Islet precursor cell (in vitro differentiated cells): ENCODE measurements at regions not wholly inside any gene's neighbourhood (a gene's known extent, or its start where the extent isn't known, plus 50 kb on each side); places are given as distances from the start of the nearest gene placed in this dataset.
A peak's percentile ranks its signal among the peaks of the same experiment; 100 is the strongest.

Experiments
- DNase-seq: peaks from one replicate; pipeline ENCODE4 v3.0.0-alpha.2; 2018

GRCh38 chr7:26560526-26561256 is 269.0 kb downstream of the SNX10 start:
- no peak for DNase-seq

- no peak for DNase-seq
These were observed 271.2 kb downstream of the SNX10 start for GRCh38 chr7:26562841-26563240.

GRCh38 chr7:26563406-26563805 is 271.7 kb downstream of the SNX10 start:
- no peak for DNase-seq

- peak; percentile 63 for DNase-seq
These were observed 275.6 kb downstream of the SNX10 start for GRCh38 chr7:26567266-26567665.

GRCh38 chr7:26574476-26574875 is 282.8 kb downstream of the SNX10 start:
- peak; percentile 69 for DNase-seq

GRCh38 chr7:26580064-26580591 is 284.3 kb downstream of the SKAP2 start:
- no peak for DNase-seq

GRCh38 chr7:26580711-26581110 is 283.7 kb downstream of the SKAP2 start:
- no peak for DNase-seq

- no peak for DNase-seq
These were observed 281.2 kb downstream of the SKAP2 start for GRCh38 chr7:26583094-26583648.

GRCh38 chr7:26584326-26584725 is 280.1 kb downstream of the SKAP2 start:
- no peak for DNase-seq

- no peak for DNase-seq
These were observed 279.3 kb downstream of the SKAP2 start for GRCh38 chr7:26584987-26585665.

GRCh38 chr7:26587536-26587935 is 276.9 kb downstream of the SKAP2 start:
- DNase-seq, result no peak

- no peak for DNase-seq
These were observed 275.9 kb downstream of the SKAP2 start for GRCh38 chr7:26588511-26588910.

GRCh38 chr7:26590709-26591108 is 273.7 kb downstream of the SKAP2 start:
- DNase-seq, result no peak

GRCh38 chr7:26592011-26592410 is 272.4 kb downstream of the SKAP2 start:
- no peak for DNase-seq

GRCh38 chr7:26593393-26593792 is 271.0 kb downstream of the SKAP2 start:
- DNase-seq, result no peak

- DNase-seq, result no peak
These were observed 270.5 kb downstream of the SKAP2 start for GRCh38 chr7:26593896-26594295.

- no peak for DNase-seq
These were observed 269.8 kb downstream of the SKAP2 start for GRCh38 chr7:26594553-26594952.

- no peak for DNase-seq
These were observed 265.5 kb downstream of the SKAP2 start for GRCh38 chr7:26598867-26599266.

- no peak for DNase-seq
These were observed 264.4 kb downstream of the SKAP2 start for GRCh38 chr7:26599982-26600381.

GRCh38 chr7:26600411-26600810 is 264.0 kb downstream of the SKAP2 start:
- no peak for DNase-seq

GRCh38 chr7:26603631-26604030 is 260.8 kb downstream of the SKAP2 start:
- peak; percentile 92 for DNase-seq

- DNase-seq, result no peak
These were observed 256.0 kb downstream of the SKAP2 start for GRCh38 chr7:26608402-26608801.

GRCh38 chr7:26609082-26609481 is 255.3 kb downstream of the SKAP2 start:
- DNase-seq, result no peak

GRCh38 chr7:26609532-26609931 is 254.9 kb downstream of the SKAP2 start:
- DNase-seq, result no peak
